GM19023 (cell line): ENCODE measurements at regions not wholly inside any gene's neighbourhood (a gene's known extent, or its start where the extent isn't known, plus 50 kb on each side); places are given as distances from the start of the nearest gene placed in this dataset.

Experiments
- ATAC-seq: cut with Tn5 transposase; IDR thresholded peaks from one replicate; pipeline ENCODE4 v1.9.1; 2021; ENCODE audit warnings: mild to moderate bottlenecking, moderate library complexity; ENCODE audit not compliant: unreplicated experiment

DNA sequence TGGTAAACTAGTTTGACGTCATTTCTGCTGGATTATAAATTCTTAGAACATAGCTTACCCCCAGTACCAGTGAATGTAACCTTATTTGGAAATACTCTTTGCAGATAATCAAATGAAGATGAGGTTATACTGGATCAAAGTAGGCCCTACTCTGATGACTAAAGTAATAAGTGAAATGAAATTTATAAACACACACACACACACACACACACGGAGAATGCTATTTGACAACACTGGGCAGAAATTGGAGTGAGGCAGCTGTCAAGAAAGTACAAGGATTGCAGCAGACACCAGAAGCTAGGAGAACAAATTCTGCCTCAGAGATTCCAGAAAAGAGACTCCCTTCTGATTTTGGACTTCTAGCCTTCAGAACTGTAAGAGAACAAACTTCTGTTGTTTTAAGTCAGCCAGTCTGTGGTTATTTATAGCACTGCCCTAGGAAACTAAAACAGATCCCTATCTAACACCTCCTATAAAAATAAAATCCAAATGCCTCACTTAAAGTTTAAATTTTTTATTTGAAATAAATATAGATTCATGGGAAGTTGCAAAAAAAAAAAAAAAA, 448.6 kb downstream of the PCDH18 start:
- no peak for ATAC-seq

DNA sequence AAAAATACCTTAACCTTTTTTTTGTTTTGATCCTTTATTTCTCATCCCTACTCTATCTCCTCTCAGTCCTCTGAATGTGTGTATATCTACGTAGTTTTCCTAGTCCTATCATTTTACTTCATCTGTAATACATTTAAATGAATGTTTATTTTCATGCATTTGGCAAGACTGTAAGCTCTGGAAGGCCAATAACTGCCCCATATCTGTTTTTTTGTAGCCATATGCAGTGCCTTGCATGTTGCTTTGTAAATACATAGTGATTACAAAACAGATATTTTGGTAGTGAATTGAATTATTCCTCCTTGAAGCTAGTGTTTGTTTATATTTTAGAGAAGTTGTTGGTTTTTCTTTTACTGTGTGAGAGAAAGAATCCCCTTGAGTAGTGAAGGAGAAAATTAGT, 450.2 kb downstream of the PCDH18 start:
- no peak for ATAC-seq

DNA sequence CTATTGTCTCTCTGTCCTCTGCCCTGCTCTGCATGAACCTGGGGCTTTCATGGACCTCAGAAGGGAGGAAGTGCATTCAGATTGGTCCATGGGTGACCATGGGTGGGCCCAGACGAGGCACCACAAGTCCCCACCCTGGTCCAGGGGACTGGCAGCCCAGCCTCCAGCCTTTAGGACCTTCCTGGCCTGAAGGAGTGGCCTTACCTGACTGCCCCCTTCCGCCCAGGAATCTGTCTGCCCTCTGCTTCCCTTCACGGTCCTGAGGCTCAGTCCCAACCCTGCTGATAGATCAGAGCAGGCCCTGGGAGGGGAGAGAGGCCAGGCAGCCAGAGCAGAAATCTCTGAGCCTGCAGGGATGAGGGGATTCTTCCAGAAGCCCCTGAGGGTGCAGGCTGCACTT, 455.4 kb downstream of the PCDH18 start:
- no peak for ATAC-seq

DNA sequence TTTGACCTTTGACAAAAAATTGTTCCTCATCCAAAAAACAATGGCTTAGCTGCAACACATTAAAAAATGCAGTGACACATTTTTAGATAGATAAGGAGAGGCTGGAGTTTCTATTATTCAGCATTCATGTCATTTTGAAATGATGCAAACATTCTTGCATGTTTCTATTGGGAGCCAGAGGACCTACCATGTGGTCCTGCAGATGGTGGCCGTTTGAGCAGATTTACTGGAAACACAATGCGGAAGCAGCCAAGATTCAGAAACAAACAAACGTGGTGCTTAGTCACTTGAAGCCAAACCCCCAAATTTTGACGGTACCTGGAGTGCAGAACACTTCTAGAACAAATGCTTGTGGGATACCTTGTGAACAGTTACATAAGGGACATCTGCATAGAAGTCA, 456.7 kb downstream of the PCDH18 start:
- ATAC-seq: no peak

DNA sequence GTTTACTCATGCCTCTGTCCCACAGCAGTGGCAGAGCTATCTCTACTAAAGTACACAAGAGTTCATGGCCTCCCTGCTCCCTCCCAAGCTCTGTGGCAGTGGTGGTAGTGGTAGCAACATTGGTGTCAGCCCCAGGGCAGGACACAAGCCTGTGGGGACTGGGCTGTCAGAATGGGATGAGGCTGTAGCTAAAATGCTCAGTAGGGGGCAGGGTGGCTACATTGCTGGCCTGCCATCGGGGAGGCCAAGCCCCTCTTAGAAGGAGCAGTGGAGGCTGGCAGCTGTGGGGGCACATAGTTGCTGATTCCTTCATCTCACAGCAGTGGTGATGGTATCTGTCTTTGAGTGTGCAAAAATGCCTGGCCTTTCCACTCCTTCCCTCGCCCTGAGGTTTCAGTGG, 461.7 kb downstream of the PCDH18 start:
- ATAC-seq: no peak

- ATAC-seq: no peak
Observed at GRCh38 chr4:137069473-137069872, 462.8 kb downstream of the PCDH18 start.

GRCh38 chr4:137067735-137068134, 464.6 kb downstream of the PCDH18 start:
- ATAC-seq: no peak

DNA sequence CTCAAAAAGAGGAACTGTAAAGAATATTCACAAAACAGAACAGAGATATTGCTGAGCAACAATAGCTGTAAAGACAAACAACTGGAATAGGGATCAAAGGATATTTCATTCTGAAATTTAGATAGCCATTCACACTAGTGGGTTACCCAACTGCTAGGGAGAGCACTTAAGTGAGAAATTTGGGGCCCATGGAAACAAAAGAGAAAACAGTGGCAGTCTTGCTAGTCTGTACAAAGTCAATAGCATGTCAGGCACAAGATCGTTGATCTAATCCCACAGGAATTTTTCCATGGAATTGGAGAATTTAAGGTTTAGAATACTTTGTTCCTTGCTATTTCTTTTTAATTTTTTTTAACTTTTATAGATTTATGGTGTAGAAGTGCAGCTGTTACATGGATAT, 467.0 kb downstream of the PCDH18 start:
- no peak for ATAC-seq

DNA sequence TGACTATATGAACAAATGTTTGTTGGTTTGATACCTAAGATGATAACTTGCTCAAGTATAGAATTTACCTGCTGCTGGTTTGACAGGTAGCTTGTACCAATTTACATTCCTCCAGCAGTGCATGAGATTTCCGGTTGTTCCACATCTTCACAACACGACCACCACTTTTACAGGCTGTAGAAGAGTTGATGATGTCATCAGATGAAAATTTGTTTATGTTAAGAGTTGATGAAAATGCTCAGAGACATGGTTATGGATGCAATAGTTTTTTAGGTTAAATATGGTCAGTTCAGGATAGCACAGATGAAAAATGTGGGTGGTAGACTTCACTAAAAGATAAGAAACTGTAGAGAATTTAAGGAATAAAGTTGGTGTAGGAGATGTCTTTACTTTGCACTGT, 468.3 kb downstream of the PCDH18 start:
- ATAC-seq: no peak

DNA sequence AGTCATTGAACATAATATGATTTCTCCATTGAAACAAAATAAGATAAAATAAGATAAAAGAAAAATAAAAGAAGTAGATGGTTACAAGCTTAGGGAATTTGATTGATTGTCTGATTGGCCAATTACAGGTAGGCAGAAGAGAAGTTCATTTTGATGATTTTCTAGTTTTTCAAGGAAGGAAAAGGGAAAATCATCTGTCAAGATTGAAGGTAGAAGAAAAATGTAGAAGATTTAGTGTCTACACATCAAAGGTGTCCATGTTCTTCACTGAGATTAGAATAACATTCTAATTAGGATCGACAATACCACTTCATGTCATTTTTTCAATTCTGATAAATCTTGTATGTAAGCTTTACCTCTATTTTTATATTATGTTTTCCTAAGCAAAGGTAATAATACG, 489.1 kb downstream of the PCDH18 start:
- no peak for ATAC-seq

GRCh38 chr4:137039370-137039769, 492.9 kb downstream of the PCDH18 start:
- no peak for ATAC-seq

- ATAC-seq: no peak
Observed at GRCh38 chr4:137032222-137032621, 500.1 kb downstream of the PCDH18 start.

GRCh38 chr4:137029026-137029425, 503.3 kb downstream of the PCDH18 start:
- ATAC-seq: no peak

GRCh38 chr4:137025484-137026059, 506.7 kb downstream of the PCDH18 start:
- ATAC-seq: no peak

DNA sequence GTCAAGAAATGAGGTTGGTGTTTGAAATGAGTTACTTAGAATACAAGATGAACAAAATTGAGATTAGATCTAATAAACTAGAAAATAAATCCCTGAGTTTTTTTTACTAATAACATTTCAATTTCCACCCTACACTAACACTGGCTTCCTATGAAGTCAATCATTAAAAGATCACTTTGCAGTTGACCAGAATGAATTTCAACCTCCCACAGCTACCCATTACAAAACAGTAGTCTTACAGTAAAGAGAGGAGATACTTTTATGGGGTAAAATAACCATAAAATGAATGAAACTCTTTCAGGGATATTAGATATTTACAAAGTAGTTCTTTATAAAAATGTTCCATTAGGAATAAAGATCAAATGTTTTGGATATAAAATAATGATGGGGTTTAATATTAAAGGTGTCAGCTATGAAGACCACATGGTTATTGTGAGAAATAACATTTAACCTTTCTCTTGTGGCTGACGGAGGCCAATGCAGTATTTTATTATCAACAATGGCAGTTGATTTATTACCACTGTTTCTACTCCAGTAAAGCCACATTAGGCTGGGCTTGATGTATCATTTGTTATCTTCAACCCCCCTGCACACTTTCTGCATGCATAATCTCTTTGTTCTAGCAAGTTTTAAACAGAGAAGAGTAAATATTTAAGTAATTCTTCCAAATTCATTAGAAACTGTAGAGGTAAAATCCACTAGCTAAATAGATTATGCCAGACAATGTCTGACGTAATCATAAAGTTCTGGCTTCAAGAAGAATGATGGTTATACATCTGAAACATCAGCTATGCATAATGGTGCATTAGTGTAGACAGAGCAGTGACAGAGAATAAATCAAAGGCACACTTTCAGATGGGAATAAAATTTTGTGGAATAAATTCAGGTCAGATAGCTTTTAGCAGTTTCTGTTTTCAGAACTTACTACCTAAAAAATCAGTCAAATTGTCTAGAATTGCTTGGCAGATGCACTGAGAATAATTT, 516.6 kb downstream of the PCDH18 start:
- no peak for ATAC-seq

- no peak for ATAC-seq
Observed at GRCh38 chr4:137000432-137000831, 531.9 kb downstream of the PCDH18 start.

- ATAC-seq: no peak
Observed at GRCh38 chr4:136992032-136992431, 540.3 kb downstream of the PCDH18 start.

GRCh38 chr4:136985683-136986082, 546.6 kb downstream of the PCDH18 start:
- ATAC-seq: no peak

GRCh38 chr4:136967069-136967468, 565.2 kb downstream of the PCDH18 start:
- ATAC-seq: no peak

DNA sequence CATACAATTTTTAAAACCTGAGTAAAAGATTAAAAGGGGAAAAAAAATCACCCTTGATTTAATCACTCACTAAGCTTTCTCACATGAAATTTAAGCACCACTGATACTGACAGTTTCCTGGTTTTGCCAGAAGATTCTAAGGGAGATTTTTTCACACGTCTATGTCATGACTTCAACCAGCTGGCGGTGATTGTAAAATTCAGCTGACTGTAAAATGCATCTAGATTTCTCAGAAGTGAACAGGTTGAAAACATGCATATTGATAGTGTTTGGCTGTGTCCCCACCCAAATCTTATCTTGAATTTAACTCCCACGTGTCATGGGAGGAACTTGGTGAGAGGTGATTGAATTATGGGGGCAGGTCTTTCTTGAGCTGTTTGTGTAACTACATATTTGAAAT, 566.8 kb downstream of the PCDH18 start:
- no peak for ATAC-seq

- no peak for ATAC-seq
Observed at GRCh38 chr4:136962868-136963267, 569.4 kb downstream of the PCDH18 start.

DNA sequence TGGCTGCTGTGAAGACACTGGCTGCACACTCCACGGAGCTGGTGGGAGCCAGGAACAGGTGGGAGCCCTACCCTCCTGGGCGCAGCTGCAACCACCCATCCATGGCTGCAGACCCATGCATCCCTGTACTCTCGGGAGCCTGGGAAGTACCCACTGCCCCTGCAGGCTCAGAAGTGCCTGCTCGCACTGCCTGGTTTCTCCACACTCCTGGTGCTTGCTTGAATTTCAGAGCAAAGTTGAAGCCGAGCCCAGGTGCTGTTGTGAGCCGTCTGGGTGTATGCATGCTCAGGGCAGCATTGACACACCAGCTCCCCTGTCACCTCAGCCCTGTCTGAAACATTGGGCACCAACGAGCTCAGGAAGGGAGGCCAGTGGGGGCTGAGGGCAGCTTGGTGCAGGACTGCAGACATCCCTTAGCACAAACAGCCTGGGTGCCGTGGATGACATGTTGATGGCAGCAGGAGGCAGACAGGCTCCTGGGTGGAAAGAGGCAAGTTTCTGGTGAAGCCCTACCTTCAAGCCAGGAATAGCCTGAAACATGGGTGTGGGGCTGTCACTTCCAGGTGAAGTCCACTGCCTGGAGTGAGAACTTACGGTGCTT, 585.9 kb downstream of the PCDH18 start:
- no peak for ATAC-seq
